ENCODE measurements at regions not wholly inside any gene's neighbourhood (a gene's known extent, or its start where the extent isn't known, plus 50 kb on each side); places are given as distances from the start of the nearest gene placed in this dataset.

GRCh38 chr7:18268571-18268970, 227.0 kb upstream of the HDAC9 start:
- no peak overlapping the region for H3K4me3 ChIP-seq (ENCODE audit: low read depth, low read length)
- POLR2A ChIA-PET = no interaction called here
- CTCF ChIA-PET = no interaction called here
- TF ChIP-seq CTCF (IDR thresholded peaks at IDR 0.05; ENCODE audit: insufficient read depth, low read length, missing control alignments) = no peak
- no peak for DNase-seq (ENCODE audit: low read depth, low spot score)

- no peak for TF ChIP-seq CTCF (IDR thresholded peaks at IDR 0.05; ENCODE audit: insufficient read depth, low read length, missing control alignments)
- no peak overlapping the region for H3K4me3 ChIP-seq (ENCODE audit: low read depth, low read length)
- no peak for DNase-seq (ENCODE audit: low read depth, low spot score)
- ChIA-PET POLR2A (no interaction called here), CTCF (no interaction called here)
Observed at GRCh38 chr7:18276380-18276779, 219.2 kb upstream of the HDAC9 start.

GRCh38 chr7:18278316-18278715, 217.2 kb upstream of the HDAC9 start:
- ChIA-PET CTCF (no interaction called here), POLR2A (no interaction called here)
- H3K4me3 ChIP-seq (ENCODE audit: low read depth, low read length) = no peak overlapping the region
- no peak for DNase-seq (ENCODE audit: low read depth, low spot score)
- no peak for TF ChIP-seq CTCF (IDR thresholded peaks at IDR 0.05; ENCODE audit: insufficient read depth, low read length, missing control alignments)

GRCh38 chr7:18283045-18283444, 212.5 kb upstream of the HDAC9 start:
- ChIA-PET POLR2A (no interaction called here), CTCF (no interaction called here)
- no peak for TF ChIP-seq CTCF (IDR thresholded peaks at IDR 0.05; ENCODE audit: insufficient read depth, low read length, missing control alignments)
- no peak overlapping the region for H3K4me3 ChIP-seq (ENCODE audit: low read depth, low read length)
- DNase-seq (ENCODE audit: low read depth, low spot score) = no peak

GRCh38 chr7:18287482-18287881, 208.1 kb upstream of the HDAC9 start:
- DNase-seq (ENCODE audit: low read depth, low spot score) = no peak
- no peak overlapping the region for H3K4me3 ChIP-seq (ENCODE audit: low read depth, low read length)
- CTCF ChIA-PET = no interaction called here
- no peak for TF ChIP-seq CTCF (IDR thresholded peaks at IDR 0.05; ENCODE audit: insufficient read depth, low read length, missing control alignments)
- POLR2A ChIA-PET = no interaction called here

- POLR2A ChIA-PET = no interaction called here
- no peak for DNase-seq (ENCODE audit: low read depth, low spot score)
- TF ChIP-seq CTCF (IDR thresholded peaks at IDR 0.05; ENCODE audit: insufficient read depth, low read length, missing control alignments) = no peak
- no peak overlapping the region for H3K4me3 ChIP-seq (ENCODE audit: low read depth, low read length)
- CTCF ChIA-PET = no interaction called here
Observed at GRCh38 chr7:18288322-18289037, 207.1 kb upstream of the HDAC9 start.

Data from AG04449 (cell line).